DOHH2 (cell line): ENCODE measurements at regions not wholly inside any gene's neighbourhood (a gene's known extent, or its start where the extent isn't known, plus 50 kb on each side); places are given as distances from the start of the nearest gene placed in this dataset.

Experiments
- H3F3A ChIP-seq: fragments of 200-600 bp; sonication (generic), shearing (Covaris generic); 2 replicates; pipeline ENCODE4 v1.6.0; 2016; ENCODE audit warnings: antibody characterized with exemption, mild to moderate bottlenecking; ENCODE audit not compliant: control insufficient read depth, insufficient read depth
- H3K27ac ChIP-seq: fragments of 200-600 bp; sonication (generic); 2 replicates; pipeline ENCODE4 v1.5.1; 2014; ENCODE audit warnings: low read depth, mild to moderate bottlenecking, low read length, moderate library complexity
- H3K27me3 ChIP-seq: fragments of 200-600 bp; sonication (generic); 2 replicates; pipeline ENCODE4 v1.6.1; 2014; ENCODE audit warnings: mild to moderate bottlenecking, low read length, mixed read lengths; ENCODE audit not compliant: control insufficient read depth
- H3K36me3 ChIP-seq: fragments of 200-600 bp; sonication (generic); 2 replicates; pipeline ENCODE4 v1.6.1; 2014; ENCODE audit warnings: mild to moderate bottlenecking, low read length, moderate library complexity, mixed read lengths; ENCODE audit not compliant: control insufficient read depth
- H3K4me1 ChIP-seq: fragments of 200-600 bp; sonication (generic); 2 replicates; pipeline ENCODE4 v1.6.1; 2014; ENCODE audit warnings: mild to moderate bottlenecking, low read length, mixed read lengths; ENCODE audit not compliant: control insufficient read depth
- H3K4me2 ChIP-seq: fragments of 200-600 bp; sonication (generic); 2 replicates; pipeline ENCODE4 v1.6.0; 2014; ENCODE audit warnings: mild to moderate bottlenecking, low read length, moderate library complexity
- H3K4me3 ChIP-seq: fragments of 200-600 bp; sonication (generic); 2 replicates; pipeline ENCODE4 v1.5.1; 2014; ENCODE audit warnings: mild to moderate bottlenecking, low read length, mixed read lengths
- H3K79me2 ChIP-seq: fragments of 200-600 bp; sonication (generic); 2 replicates; pipeline ENCODE4 v1.6.1; 2014; ENCODE audit warnings: mild to moderate bottlenecking, low read length, mixed read lengths; ENCODE audit not compliant: control insufficient read depth
- H3K9me2 ChIP-seq: fragments of 200-600 bp; sonication (generic); replicated peaks from 2 replicates; pipeline ENCODE4 v1.6.1; 2014; ENCODE audit warnings: mild to moderate bottlenecking, low read length, mixed read lengths; ENCODE audit not compliant: control insufficient read depth
- H3K9me3 ChIP-seq: fragments of 200-600 bp; sonication (generic); 2 replicates; pipeline ENCODE4 v1.6.1; 2014; ENCODE audit warnings: antibody characterized with exemption, low read length, mixed read lengths; ENCODE audit not compliant: control insufficient read depth, insufficient read depth
- H4K20me1 ChIP-seq: fragments of 200-600 bp; sonication (generic); 2 replicates; pipeline ENCODE4 v1.6.0; 2014; ENCODE audit warnings: low read depth, mild to moderate bottlenecking, antibody characterized with exemption, low read length, moderate library complexity; ENCODE audit not compliant: control insufficient read depth, insufficient read depth
- CTCF ChIP-seq: fragments of 200-600 bp; sonication (generic); IDR thresholded peaks from one replicate; pipeline ENCODE4 v1.5.1; 2014; ENCODE audit warnings: antibody characterized with exemption, mild to moderate bottlenecking, low read depth, low read length; ENCODE audit not compliant: poor library complexity, severe bottlenecking
- EZH2phosphoT487 ChIP-seq: fragments of 200-600 bp; sonication (generic); IDR thresholded peaks from 2 replicates; pipeline ENCODE4 v1.6.1; 2017; ENCODE audit warnings: borderline replicate concordance, mild to moderate bottlenecking, antibody characterized with exemption, low read length, moderate library complexity, mixed read lengths

GRCh38 chr14:30348445-30348844 lies 210.5 kb upstream of the G2E3 start:
- no peaks in the 10 kb centered on the region for H3K79me2 ChIP-seq
- H3K27me3 ChIP-seq, result no peaks in the 10 kb centered on the region
- no peak overlapping the region for H3K27ac ChIP-seq
- H3K9me3 ChIP-seq, result no peaks in the 10 kb centered on the region
- H3F3A ChIP-seq, result no peaks in the 10 kb centered on the region
- no peak for TF ChIP-seq EZH2phosphoT487
- TF ChIP-seq CTCF, result no peak
- no peaks in the 10 kb centered on the region for H3K9me2 ChIP-seq
- no peak overlapping the region for H3K4me3 ChIP-seq
- no peak overlapping the region for H3K4me2 ChIP-seq
- no peaks in the 10 kb centered on the region for H3K36me3 ChIP-seq
- no peaks in the 10 kb centered on the region for H4K20me1 ChIP-seq
- no peaks in the 10 kb centered on the region for H3K4me1 ChIP-seq

- H3K9me3 ChIP-seq, result no peaks in the 10 kb centered on the region
- no peaks in the 10 kb centered on the region for H3K79me2 ChIP-seq
- no peak overlapping the region for H3K4me2 ChIP-seq
- no peaks in the 10 kb centered on the region for H3K4me1 ChIP-seq
- H3F3A ChIP-seq, result no peaks in the 10 kb centered on the region
- H3K9me2 ChIP-seq, result no peaks in the 10 kb centered on the region
- TF ChIP-seq EZH2phosphoT487, result no peak
- H3K36me3 ChIP-seq, result no peaks in the 10 kb centered on the region
- H4K20me1 ChIP-seq, result no peaks in the 10 kb centered on the region
- H3K27me3 ChIP-seq, result no peaks in the 10 kb centered on the region
- no peak overlapping the region for H3K4me3 ChIP-seq
- no peak overlapping the region for H3K27ac ChIP-seq
Measured at GRCh38 chr14:30349520-30349919, 209.4 kb upstream of the G2E3 start.

GRCh38 chr14:30354439-30354838 lies 204.5 kb upstream of the G2E3 start:
- Histone ChIP-seq H4K20me1 (no peaks in the 10 kb centered on the region), H3K79me2 (no peaks in the 10 kb centered on the region), H3K9me2 (no peaks in the 10 kb centered on the region), H3K9me3 (no peaks in the 10 kb centered on the region), H3K4me2 (no peak overlapping the region), H3F3A (no peaks in the 10 kb centered on the region), H3K27me3 (no peaks in the 10 kb centered on the region), H3K36me3 (no peaks in the 10 kb centered on the region), H3K4me1 (no peaks in the 10 kb centered on the region), H3K4me3 (no peak overlapping the region), H3K27ac (no peak overlapping the region)
- TF ChIP-seq EZH2phosphoT487 (no peak), CTCF (no peak)

- H3K9me2 ChIP-seq, result no peaks in the 10 kb centered on the region
- no peaks in the 10 kb centered on the region for H3K79me2 ChIP-seq
- H4K20me1 ChIP-seq, result no peaks in the 10 kb centered on the region
- no peak overlapping the region for H3K4me2 ChIP-seq
- no peak for TF ChIP-seq CTCF
- TF ChIP-seq EZH2phosphoT487, result no peak
- H3K36me3 ChIP-seq, result no peaks in the 10 kb centered on the region
- no peaks in the 10 kb centered on the region for H3K27me3 ChIP-seq
- H3K9me3 ChIP-seq, result no peaks in the 10 kb centered on the region
- H3K4me3 ChIP-seq, result no peak overlapping the region
- no peaks in the 10 kb centered on the region for H3F3A ChIP-seq
- no peak overlapping the region for H3K27ac ChIP-seq
- no peaks in the 10 kb centered on the region for H3K4me1 ChIP-seq
Measured at GRCh38 chr14:30355431-30355913, 203.5 kb upstream of the G2E3 start.
